Ascending aorta (tissue), 2 donors: ENCODE measurements at regions not wholly inside any gene's neighbourhood (a gene's known extent, or its start where the extent isn't known, plus 50 kb on each side); places are given as distances from the start of the nearest gene placed in this dataset.
"Not testable (repeated sequence)": the region's sequence is repeated elsewhere in the genome, so short reads cannot be mapped to it uniquely, and the experiment has no call there.

Source experiments
- DNase-seq, 2 donors: peaks; one replicate each; pipeline ENCODE4 v3.0.0-alpha.2; 2019; ENCODE audit warnings: low spot score in 2 of 2
- H3K27ac ChIP-seq, 2 donors: fragments of 200-600 bp; sonication (generic); one replicate each; pipeline ENCODE4 v1.5.1; 2016 to 2017; ENCODE audit warnings: mild to moderate bottlenecking in 1 of 2
- H3K27me3 ChIP-seq: fragments of 200-600 bp; sonication (generic); one replicate; pipeline ENCODE4 v1.5.1; 2017
- H3K36me3 ChIP-seq, 2 donors: fragments of 200-600 bp; sonication (generic); one replicate each; pipeline ENCODE4 v1.5.1; 2016
- H3K4me1 ChIP-seq, 2 donors: fragments of 200-600 bp; sonication (generic); one replicate each; pipeline ENCODE4 v1.5.1; 2016 to 2017; ENCODE audit warnings: mild to moderate bottlenecking in 1 of 2
- H3K4me3 ChIP-seq, 2 donors: fragments of 200-600 bp; sonication (generic); one replicate each; pipeline ENCODE4 v1.5.1; 2016 to 2017; ENCODE audit warnings: mild to moderate bottlenecking in 1 of 2
- H3K9me3 ChIP-seq, 2 donors: fragments of 200-600 bp; sonication (generic); one replicate each; pipeline ENCODE4 v1.5.1; 2016
- intact Hi-C: fragments of 100-400 bp; cut with DNase I; formaldehyde crosslinking; loops from one replicate; pipeline ENCODE4 v1.15.1; 2023
- TF ChIP-seq, protein P1 (sequence below), 3 experiments: fragments of 200-600 bp in 2 of 3; fragments of 450-650 bp in 1 of 3; sonication (generic) in 2 of 3; IDR thresholded peaks; one replicate each; pipeline ENCODE4 v1.5.1; 2016 to 2019; ENCODE audit warnings: antibody characterized with exemption in 3 of 3, mild to moderate bottlenecking in 1 of 3, moderate library complexity in 1 of 3

DNA sequence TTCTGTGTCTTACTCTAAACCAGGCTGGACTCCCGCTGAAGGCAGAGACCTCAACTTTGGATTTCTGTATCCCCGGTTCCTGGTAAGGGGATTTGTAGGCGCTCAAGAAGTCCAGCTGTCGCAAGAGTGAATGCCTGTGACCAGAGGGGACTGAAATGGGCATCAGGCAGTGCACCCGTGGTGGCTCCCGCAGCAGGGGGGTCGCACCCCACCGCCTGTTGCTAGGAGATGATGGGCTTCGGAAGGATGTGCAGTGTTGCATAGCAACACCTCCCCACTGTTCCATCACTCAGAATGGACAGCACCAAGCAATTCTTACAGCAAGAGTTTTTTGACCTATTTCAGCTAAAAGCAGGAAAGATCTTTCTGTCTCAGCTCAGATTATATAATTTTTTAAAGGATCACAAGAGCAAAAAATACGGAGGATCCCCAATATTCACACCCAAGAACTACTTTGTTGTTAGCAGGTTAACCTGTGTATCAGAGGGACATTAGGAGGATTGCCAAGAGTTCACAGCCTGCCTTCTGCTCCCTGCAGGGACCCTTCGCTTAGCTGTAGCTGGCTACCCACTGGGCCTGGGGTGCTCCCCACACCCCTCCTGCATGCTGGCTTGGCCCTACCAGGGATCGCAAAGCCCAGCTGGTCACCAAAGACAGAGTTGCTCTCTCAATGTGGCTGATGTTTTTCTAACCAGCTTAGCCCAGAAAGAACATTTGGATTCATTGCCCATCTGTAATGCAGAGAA, 63.8 kb downstream of the SOWAHC start:
- peaks cover 0 to 4% of the 10 kb centered on the region in 2 donors for H3K4me1 ChIP-seq
- H3K27me3 ChIP-seq: no peaks in the 10 kb centered on the region
- intact Hi-C loops: no loop called here
- DNase-seq: no peak
- no peak overlapping the region for H3K27ac ChIP-seq
- TF ChIP-seq, protein P1, sequence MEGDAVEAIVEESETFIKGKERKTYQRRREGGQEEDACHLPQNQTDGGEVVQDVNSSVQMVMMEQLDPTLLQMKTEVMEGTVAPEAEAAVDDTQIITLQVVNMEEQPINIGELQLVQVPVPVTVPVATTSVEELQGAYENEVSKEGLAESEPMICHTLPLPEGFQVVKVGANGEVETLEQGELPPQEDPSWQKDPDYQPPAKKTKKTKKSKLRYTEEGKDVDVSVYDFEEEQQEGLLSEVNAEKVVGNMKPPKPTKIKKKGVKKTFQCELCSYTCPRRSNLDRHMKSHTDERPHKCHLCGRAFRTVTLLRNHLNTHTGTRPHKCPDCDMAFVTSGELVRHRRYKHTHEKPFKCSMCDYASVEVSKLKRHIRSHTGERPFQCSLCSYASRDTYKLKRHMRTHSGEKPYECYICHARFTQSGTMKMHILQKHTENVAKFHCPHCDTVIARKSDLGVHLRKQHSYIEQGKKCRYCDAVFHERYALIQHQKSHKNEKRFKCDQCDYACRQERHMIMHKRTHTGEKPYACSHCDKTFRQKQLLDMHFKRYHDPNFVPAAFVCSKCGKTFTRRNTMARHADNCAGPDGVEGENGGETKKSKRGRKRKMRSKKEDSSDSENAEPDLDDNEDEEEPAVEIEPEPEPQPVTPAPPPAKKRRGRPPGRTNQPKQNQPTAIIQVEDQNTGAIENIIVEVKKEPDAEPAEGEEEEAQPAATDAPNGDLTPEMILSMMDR (IDR thresholded peaks at IDR 0.05): no peak
- no peaks in the 10 kb centered on the region for H3K36me3 ChIP-seq
- H3K4me3 ChIP-seq: no peak overlapping the region
- no peaks in the 10 kb centered on the region for H3K9me3 ChIP-seq

DNA sequence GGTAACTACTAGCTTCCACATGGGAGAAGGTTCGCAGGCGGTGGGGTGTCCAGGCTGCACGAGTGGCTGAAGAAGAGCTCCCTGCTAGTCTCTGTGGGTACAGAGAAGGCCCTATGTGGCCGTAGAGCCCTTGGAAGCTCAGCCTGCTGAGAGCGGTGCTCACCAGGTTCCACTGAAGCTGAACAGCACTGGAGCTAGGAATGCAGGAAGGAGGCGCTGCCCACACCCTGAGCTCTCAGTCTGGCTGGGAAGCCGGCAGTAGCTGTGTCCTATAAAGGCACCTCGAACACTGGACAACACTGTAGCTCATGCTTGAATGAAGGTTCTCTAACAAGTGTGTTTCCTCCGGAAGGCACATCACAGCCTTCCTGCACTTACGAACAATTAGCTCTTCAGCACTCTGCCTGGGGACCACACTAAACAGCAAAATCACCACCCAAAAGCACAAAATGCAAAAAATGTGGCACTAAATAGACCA, 64.6 kb downstream of the SOWAHC start:
- intact Hi-C loops, H3K36me3 ChIP-seq, H3K27me3 ChIP-seq, DNase-seq, H3K4me3 ChIP-seq, H3K27ac ChIP-seq, H3K9me3 ChIP-seq, H3K4me1 ChIP-seq: not testable (repeated sequence)

DNA sequence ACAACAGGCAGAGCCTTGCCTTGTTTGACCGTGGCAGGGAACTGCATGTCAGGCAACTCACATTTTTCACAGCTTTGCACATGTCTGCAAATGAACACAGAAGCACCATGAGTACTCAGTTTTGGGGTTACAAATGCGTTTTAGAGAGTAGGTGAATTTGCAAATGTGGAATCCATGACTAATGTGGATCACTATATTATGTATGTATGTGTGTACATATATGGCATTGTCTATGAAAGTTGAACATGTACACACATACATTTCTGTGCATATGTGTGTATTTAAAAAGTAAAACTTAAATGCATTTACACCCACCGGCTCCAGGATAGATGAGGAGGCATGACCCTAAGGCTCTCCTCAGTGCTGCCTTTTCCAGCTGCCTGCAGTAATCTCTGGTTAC, 65.1 kb downstream of the SOWAHC start:
- no peaks in the 10 kb centered on the region for H3K27me3 ChIP-seq
- intact Hi-C loops: no loop called here
- H3K4me3 ChIP-seq: no peak overlapping the region
- H3K27ac ChIP-seq: no peak overlapping the region
- TF ChIP-seq, protein P1 (IDR thresholded peaks at IDR 0.05): no peak
- no peaks in the 10 kb centered on the region for H3K36me3 ChIP-seq
- DNase-seq: no peak
- H3K9me3 ChIP-seq: no peaks in the 10 kb centered on the region
- peaks cover 0 to 7% of the 10 kb centered on the region in 2 donors for H3K4me1 ChIP-seq

DNA sequence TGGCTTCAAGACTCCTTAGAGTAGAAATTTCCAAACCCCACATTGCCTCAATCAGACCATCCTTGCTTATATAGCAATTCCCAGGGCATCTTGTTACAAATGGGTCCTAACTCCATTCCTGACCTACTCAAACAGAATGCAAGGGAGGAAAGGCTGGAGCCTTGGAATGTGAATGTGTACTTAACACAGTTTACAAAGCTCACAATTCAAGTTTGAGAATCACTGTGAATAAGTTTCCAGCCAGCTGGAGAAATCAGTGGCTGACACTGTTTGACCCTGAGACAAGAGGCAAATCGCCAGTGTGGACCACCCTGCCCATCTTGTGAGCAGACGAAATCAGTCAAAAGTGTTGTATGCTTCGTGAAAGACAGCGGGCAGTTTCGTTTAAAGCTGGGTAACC, 65.5 kb downstream of the SOWAHC start:
- no peak for DNase-seq
- Histone ChIP-seq H3K27me3 (no peaks in the 10 kb centered on the region), H3K36me3 (no peaks in the 10 kb centered on the region), H3K9me3 (no peaks in the 10 kb centered on the region), H3K4me3 (no peak overlapping the region), H3K27ac (no peak overlapping the region), H3K4me1 (peaks cover 0 to 7% of the 10 kb centered on the region in 2 donors)
- TF ChIP-seq, protein P1 (IDR thresholded peaks at IDR 0.05): no peak
- intact Hi-C loops: no loop called here

DNA sequence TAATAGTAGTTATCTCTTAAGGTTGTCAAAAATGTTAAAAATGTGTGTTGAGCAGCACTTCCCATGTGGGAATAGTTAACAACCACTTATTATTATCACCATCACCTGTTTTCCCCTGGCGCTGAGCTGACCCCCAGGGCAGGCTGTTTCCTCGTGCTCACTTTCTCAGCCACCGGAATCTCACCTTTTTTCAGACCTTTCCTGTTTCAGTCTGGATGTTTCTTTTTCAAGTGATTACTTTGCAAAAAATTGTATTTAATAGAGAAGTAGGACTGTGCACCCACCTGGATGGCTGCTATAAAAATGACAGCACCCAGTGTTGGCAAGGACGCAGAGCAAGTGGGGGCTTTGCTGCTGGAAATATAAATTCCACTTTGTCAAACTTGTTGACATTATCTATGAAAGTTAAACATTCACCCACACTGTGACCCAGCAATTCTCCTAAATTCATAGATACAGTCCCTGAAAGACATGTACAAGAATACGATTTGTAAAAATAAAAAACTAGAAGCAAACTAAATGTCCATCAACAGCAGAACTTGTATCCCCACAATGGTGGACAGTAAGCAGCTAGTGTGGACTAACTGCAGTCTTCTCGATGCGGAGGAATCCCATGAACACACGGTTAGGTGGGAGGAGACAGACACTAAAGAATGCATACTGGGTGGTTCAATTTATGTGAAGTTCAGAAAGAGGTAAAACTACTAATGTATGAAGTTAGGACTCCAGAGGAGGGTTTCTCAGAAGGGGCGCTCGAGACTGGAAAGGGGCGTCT, 66.5 kb downstream of the SOWAHC start:
- Histone ChIP-seq H3K27me3 (no peaks in the 10 kb centered on the region), H3K27ac (no peak overlapping the region), H3K4me3 (no peak overlapping the region), H3K36me3 (no peaks in the 10 kb centered on the region), H3K4me1 (peaks cover 0 to 7% of the 10 kb centered on the region in 2 donors), H3K9me3 (no peaks in the 10 kb centered on the region)
- intact Hi-C loops: no loop called here
- TF ChIP-seq, protein P1 (IDR thresholded peaks at IDR 0.05): no peak
- DNase-seq: no peak
